C4-2B (cell line): ENCODE measurements at regions not wholly inside any gene's neighbourhood (a gene's known extent, or its start where the extent isn't known, plus 50 kb on each side); places are given as distances from the start of the nearest gene placed in this dataset.

Source experiments
- H3K27ac ChIP-seq: fragments of 450-650 bp; 2 replicates; pipeline ENCODE4 v1.5.1; 2017
- ZFX ChIP-seq: fragments of 450-650 bp; IDR thresholded peaks from 2 replicates; pipeline ENCODE4 v1.6.1; 2017
- TF ChIP-seq, protein P1 (sequence below): fragments of 450-650 bp; conservative IDR thresholded peaks from 2 replicates; pipeline ENCODE4 v1.5.1; 2017; ENCODE audit warnings: mild to moderate bottlenecking

DNA sequence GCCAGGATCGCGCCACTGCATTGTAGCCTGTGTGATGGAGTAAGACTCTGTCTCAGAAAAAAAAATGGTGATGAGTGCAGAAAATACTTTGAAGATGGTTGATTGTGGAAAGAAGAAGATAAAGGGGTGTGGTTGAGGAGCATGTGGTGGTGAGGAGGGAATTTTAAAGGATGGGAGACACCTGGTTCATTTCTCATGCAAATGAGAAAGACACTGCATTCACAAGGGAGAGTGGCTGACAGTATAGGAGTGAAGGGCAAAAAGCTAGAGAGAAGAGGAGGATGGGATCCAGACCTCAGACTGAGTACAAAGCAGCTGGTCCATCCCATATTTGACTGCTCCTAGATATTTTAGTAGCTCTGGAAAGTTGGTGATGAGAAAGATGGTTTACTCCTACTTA is 206.0 kb downstream of the SNAPC1 start:
- H3K27ac ChIP-seq: no peak overlapping the region
- TF ChIP-seq ZFX: no peak
- TF ChIP-seq, protein P1, sequence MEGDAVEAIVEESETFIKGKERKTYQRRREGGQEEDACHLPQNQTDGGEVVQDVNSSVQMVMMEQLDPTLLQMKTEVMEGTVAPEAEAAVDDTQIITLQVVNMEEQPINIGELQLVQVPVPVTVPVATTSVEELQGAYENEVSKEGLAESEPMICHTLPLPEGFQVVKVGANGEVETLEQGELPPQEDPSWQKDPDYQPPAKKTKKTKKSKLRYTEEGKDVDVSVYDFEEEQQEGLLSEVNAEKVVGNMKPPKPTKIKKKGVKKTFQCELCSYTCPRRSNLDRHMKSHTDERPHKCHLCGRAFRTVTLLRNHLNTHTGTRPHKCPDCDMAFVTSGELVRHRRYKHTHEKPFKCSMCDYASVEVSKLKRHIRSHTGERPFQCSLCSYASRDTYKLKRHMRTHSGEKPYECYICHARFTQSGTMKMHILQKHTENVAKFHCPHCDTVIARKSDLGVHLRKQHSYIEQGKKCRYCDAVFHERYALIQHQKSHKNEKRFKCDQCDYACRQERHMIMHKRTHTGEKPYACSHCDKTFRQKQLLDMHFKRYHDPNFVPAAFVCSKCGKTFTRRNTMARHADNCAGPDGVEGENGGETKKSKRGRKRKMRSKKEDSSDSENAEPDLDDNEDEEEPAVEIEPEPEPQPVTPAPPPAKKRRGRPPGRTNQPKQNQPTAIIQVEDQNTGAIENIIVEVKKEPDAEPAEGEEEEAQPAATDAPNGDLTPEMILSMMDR: no peak

DNA sequence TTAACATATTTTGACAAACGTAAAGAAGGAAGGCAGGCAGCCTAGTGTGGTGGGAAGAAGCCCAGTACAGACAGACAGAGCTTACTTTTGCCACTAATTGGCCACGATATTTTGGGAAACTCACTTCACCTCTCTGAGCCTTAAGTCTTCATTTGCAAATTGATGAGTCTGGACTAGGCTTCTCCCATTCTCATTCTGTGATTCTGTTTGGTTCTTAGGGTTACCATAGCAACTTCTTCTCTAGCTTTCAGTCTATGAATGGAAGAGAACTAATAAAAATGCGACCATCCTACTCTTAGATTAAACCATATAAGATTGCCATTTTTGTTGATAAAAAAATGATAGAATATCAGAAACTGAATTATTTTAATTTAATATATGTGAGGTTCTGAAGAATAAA is 210.5 kb downstream of the SNAPC1 start:
- H3K27ac ChIP-seq: no peak overlapping the region
- no peak for TF ChIP-seq ZFX
- TF ChIP-seq, protein P1: no peak

GRCh38 chr14:61973981-61974380 is 211.8 kb downstream of the SNAPC1 start:
- TF ChIP-seq, protein P1: no peak
- TF ChIP-seq ZFX: no peak
- H3K27ac ChIP-seq: no peak overlapping the region

DNA sequence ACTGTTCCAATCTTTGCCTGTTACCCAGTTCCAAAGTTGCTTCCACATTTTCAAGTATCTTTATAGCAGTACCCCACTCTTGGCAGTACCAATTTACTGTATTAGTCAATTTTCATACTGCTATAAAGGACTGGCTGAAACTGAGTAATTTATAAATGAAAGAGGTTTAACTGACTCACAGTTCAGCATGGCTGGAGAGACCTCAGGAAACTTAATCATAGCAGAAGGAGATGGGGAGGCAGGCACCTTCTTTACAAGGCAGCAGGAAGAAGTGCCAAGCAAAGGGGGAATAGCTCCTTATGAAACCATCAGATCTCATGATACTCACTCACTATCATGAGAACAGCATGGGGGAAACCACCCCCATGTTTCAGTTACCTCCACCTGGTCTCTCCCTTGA is 215.0 kb downstream of the SNAPC1 start:
- TF ChIP-seq ZFX: no peak
- TF ChIP-seq, protein P1: no peak

DNA sequence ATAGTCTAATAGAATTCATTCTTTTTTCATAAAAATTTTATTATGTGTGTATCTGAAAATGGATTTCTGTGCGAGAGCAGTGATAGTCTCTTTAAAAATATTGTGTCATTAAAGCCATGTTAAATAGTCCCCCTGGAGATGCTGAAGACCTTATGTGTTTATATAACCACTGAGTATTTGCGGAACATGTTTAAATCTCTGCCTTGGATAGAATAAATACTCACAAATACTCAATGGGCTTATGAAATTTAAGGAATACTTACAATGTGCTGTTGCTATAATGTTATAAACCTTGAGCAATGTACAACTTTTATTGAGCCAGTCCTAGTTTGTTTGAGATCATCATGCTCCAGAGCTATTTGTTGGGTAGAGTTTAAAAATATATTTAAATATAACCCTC is 226.0 kb downstream of the SNAPC1 start:
- H3K27ac ChIP-seq: no peak overlapping the region
- TF ChIP-seq ZFX: no peak
- TF ChIP-seq, protein P1: no peak

More for the DNA sequence above, 215.0 kb downstream of the SNAPC1 start:
- H3K27ac ChIP-seq: no peak overlapping the region

DNA sequence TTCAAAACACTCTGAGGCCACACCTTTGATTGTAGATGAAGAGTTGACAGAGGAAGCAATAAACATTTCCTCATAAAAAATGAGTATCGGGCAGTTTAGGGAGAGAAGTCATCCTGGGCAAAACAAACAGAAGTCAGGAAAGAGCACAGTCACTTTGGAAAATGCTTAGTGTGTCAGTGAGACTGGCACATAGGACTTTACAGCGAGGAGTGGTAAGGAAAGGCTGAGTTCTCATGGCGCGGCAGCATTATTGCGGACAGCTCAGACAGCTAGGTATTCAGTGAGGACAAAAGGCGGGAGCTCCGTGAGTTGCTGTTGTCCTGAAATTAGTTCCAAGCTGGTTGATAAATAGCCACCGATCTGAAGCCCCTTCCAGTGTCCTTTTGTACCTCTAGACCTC is 229.9 kb downstream of the SNAPC1 start:
- H3K27ac ChIP-seq: no peak overlapping the region
- TF ChIP-seq, protein P1: no peak
- no peak for TF ChIP-seq ZFX

DNA sequence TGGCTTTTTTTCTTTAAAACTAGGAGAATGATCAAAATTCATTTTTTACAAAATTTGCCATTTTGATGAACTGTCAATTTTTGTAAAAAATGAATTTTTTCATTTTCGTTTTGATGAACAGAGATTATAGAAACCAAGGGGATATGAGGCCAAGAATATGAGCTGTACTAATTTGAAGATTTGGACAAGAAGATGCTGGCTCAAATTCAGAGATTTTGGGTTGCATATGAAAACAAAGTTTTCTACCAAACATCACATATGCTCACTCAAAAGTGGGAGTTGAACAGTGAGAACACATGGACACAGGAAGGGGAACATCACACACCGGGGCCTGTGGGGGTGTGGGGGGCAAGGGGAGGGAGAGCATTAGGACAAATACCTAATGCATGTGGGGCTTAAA is 230.7 kb downstream of the SNAPC1 start:
- H3K27ac ChIP-seq: no peak overlapping the region
- TF ChIP-seq, protein P1: no peak
- no peak for TF ChIP-seq ZFX
